OCI-LY3 (cell line): ENCODE measurements at regions not wholly inside any gene's neighbourhood (a gene's known extent, or its start where the extent isn't known, plus 50 kb on each side); places are given as distances from the start of the nearest gene placed in this dataset.

ENCODE experiments used
- EZH2phosphoT487 ChIP-seq: fragments of 200-600 bp; shearing (Covaris generic); IDR thresholded peaks from 2 replicates; pipeline ENCODE4 v1.6.1; 2018; ENCODE audit warnings: antibody characterized with exemption, mixed run types, low read depth
- TF ChIP-seq, protein P1 (sequence below): fragments of 200-600, 300-600 bp; sonication (generic); IDR thresholded peaks from 2 replicates; pipeline ENCODE4 v1.5.1; 2014; ENCODE audit warnings: antibody characterized with exemption, low read length, low read depth

DNA sequence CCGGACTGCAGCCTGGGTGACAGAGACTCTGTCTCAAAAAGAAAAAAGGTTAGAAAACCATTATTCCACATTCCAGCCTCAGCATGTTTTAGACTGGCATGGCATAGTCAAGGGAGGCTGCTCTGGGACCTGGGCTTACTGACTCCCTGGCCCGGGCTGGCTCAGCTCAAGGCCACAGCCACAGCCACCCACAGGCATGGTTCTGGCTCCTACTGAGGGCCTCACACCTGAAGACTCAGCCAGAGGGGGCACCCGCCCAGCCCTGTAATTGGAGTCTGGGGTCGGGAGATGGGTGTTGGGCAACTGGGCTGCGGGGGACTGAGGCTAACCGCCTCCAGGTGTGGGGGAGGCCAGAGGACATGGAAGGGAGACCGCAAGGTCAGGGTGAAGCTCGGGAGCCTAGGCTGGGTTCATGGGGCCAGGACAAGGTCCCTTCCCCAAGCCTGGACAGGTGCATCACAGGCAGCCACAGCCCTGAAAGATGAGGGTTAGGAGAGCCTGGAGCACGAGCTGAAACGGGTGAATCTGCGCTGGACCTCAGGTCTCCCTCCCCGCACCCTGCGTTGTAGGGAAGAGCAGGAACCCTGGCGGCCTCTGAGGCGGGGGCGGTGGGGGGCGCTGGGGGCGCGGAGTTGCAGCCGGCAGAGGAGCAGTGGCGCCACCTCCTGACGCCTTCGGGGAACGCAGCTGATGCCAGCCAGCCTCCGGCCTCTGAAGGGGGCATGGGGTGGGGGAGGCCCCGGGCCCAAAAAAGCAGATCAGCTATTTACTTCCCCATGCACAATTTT, 67.7 kb upstream of the SRSF6 start:
- TF ChIP-seq, protein P1, sequence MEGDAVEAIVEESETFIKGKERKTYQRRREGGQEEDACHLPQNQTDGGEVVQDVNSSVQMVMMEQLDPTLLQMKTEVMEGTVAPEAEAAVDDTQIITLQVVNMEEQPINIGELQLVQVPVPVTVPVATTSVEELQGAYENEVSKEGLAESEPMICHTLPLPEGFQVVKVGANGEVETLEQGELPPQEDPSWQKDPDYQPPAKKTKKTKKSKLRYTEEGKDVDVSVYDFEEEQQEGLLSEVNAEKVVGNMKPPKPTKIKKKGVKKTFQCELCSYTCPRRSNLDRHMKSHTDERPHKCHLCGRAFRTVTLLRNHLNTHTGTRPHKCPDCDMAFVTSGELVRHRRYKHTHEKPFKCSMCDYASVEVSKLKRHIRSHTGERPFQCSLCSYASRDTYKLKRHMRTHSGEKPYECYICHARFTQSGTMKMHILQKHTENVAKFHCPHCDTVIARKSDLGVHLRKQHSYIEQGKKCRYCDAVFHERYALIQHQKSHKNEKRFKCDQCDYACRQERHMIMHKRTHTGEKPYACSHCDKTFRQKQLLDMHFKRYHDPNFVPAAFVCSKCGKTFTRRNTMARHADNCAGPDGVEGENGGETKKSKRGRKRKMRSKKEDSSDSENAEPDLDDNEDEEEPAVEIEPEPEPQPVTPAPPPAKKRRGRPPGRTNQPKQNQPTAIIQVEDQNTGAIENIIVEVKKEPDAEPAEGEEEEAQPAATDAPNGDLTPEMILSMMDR, result peak; percentile 76
- no peak for TF ChIP-seq EZH2phosphoT487
